T47D (cell line): ENCODE measurements at regions not wholly inside any gene's neighbourhood (a gene's known extent, or its start where the extent isn't known, plus 50 kb on each side); places are given as distances from the start of the nearest gene placed in this dataset.
"Not testable (repeated sequence)": the region's sequence is repeated elsewhere in the genome, so short reads cannot be mapped to it uniquely, and the experiment has no call there.

ENCODE experiments used
- DNase-seq, 2 experiments: peaks; one replicate each; pipeline versions ENCODE4 v3.0.0 to v3.0.0-alpha.2; 2011 to 2012; ENCODE audit warnings: low read depth in 1 of 2, low spot score in 1 of 2
- JUND ChIP-seq: IDR thresholded peaks from 2 replicates; pipeline ENCODE4 v1.6.1; 2012; ENCODE audit warnings: low read depth
- in situ Hi-C: cut with HindIII; loops from 2 replicates; pipeline ENCODE4 v1.10.0; 2016; ENCODE audit warnings: low sequenced_read_pairs, low pct_unique_long_range_greater_than_20kb

- in situ Hi-C loops, result no loop called here
- DNase-seq, result no peak
- TF ChIP-seq JUND, result no peak
These were observed 160.1 kb downstream of the TBX15 start for GRCh38 chr1:118828038-118828437.

DNA sequence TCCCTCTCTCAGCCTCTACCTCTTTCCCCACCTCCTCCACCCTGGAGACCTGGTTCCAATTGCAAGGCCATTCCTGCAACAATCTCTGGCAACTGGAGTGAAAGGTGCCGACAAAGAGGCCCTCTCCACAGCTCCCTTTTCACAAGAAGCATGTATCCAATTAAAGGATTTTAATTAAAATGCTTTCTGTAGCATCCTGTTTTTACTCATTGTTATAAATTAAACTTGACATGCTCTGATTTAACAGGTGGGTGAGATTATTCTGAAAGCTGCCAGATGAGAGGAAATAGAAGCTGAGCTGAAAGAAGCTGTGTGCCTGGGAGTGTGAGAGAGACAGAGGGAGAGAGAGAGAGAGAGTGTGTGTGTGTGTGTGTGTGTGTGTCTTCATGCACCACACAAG, 160.5 kb downstream of the TBX15 start:
- in situ Hi-C loops, result no loop called here
- no peak for DNase-seq
- TF ChIP-seq JUND, result no peak

- in situ Hi-C loops, result no loop called here
- TF ChIP-seq JUND, result no peak
- DNase-seq, result no peak
These were observed 160.9 kb downstream of the TBX15 start for GRCh38 chr1:118827207-118827606.

- TF ChIP-seq JUND, result no peak
- DNase-seq, result peak in 1 of 2 experiments; percentile 54
- in situ Hi-C loops, result no loop called here
These were observed 161.5 kb downstream of the TBX15 start for GRCh38 chr1:118826669-118827068.

GRCh38 chr1:118825619-118826018, 162.5 kb downstream of the TBX15 start:
- no peak for TF ChIP-seq JUND
- in situ Hi-C loops, result no loop called here
- DNase-seq, result no peak

- no peak for TF ChIP-seq JUND
- in situ Hi-C loops, result no loop called here
- no peak for DNase-seq
These were observed 166.3 kb downstream of the TBX15 start for GRCh38 chr1:118821801-118822200.

- no peak for DNase-seq
- in situ Hi-C loops, result no loop called here
- TF ChIP-seq JUND, result no peak
These were observed 167.3 kb downstream of the TBX15 start for GRCh38 chr1:118820864-118821263.

DNA sequence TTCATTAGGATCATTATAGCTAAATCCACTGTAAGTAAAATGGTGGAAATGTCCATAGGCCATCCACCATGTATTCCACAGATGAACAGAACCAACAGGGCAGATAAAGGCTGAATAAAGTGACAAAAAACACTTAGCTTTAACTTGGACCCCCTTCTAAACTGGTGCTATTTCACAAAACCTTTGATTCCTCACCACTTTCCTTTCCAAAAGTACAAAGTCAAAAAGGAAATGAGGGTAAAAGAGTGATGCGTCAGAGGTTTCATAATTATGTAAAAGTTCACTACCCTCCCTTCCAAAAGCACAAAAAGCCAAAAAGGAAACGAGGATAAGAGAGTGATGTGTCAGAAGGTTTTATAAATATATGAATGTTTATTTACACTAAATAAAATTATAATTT, 172.2 kb downstream of the TBX15 start:
- DNase-seq, result no peak
- no peak for TF ChIP-seq JUND
- in situ Hi-C loops, result no loop called here

- in situ Hi-C loops, result no loop called here
- no peak for TF ChIP-seq JUND
- no peak for DNase-seq
These were observed 175.6 kb downstream of the TBX15 start for GRCh38 chr1:118812555-118812954.

GRCh38 chr1:118811156-118811555, 177.0 kb downstream of the TBX15 start:
- TF ChIP-seq JUND, result no peak
- no peak for DNase-seq
- in situ Hi-C loops, result no loop called here

DNA sequence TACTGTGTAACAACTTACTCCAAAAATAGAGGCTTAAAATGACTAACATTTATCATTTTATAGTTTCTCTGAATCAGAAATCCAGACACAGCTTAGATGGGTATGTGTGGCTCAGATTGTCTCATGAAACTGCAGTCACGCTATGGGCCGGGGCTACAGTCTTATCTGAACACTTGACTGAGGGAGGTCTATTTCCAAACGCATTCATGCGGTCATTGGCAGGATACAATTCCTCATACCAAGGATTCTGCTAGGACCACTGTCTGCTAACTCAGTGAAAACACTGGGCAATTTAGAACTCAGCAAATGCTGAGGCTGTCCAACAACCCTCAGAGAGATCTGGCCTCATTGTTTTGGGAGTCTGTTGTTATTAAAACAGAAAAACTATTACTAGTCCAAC, 178.6 kb downstream of the TBX15 start:
- no peak for DNase-seq
- in situ Hi-C loops, result no loop called here
- no peak for TF ChIP-seq JUND

DNA sequence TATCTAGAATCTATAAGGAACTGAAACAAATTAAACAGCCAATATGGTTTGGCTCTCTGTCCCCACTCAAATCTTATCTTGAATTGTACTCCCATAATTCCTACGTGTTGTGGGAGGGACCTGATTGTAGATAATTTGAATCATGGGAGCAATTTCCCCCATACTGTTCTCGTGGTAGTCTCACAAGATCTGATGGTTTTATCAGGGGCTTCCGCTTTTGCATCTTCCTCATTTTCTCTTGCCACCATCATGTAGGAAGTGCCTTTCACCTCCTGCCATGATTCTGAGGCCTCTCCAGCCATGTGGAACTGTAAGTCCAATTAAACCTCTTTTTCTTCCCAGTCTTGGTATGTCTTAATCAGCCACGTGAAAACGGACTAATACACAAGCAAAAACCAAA, 185.0 kb downstream of the TBX15 start:
- DNase-seq, in situ Hi-C loops: not testable (repeated sequence)

- in situ Hi-C loops, result no loop called here
- TF ChIP-seq JUND, result no peak
- no peak for DNase-seq
These were observed 196.9 kb downstream of the TBX15 start for GRCh38 chr1:118791094-118791691.

DNA sequence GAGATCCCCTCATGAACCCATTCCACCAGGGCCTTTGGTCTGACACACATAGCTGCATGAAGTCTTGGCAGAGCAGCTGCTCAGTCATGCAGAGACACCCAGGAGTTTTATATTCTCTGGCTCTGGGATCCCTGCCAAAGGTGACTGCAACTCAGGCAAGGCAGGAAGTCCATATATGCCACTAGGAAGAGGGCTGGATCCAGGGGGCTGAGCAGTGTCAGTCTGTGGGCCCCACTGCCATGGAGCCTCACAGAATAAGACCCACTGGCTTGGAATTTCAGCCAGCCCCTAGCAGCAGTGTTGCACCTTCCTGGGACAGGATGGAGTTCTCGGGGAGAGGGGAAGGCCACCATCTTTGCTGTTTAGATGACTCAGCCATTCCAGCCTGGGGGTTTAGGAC, 199.7 kb downstream of the TBX15 start:
- in situ Hi-C loops, result no loop called here
- TF ChIP-seq JUND, result no peak
- peak in 1 of 2 experiments; percentile 4 for DNase-seq
